HG03280 (cell line): ENCODE measurements at regions not wholly inside any gene's neighbourhood (a gene's known extent, or its start where the extent isn't known, plus 50 kb on each side); places are given as distances from the start of the nearest gene placed in this dataset.
"Not testable (repeated sequence)": the region's sequence is repeated elsewhere in the genome, so short reads cannot be mapped to it uniquely, and the experiment has no call there.

Experiments
- ATAC-seq: cut with Tn5 transposase; IDR thresholded peaks from one replicate; pipeline ENCODE4 v1.9.1; 2021; ENCODE audit warnings: mild to moderate bottlenecking, moderate library complexity; ENCODE audit not compliant: unreplicated experiment

GRCh38 chr2:89795530-89795929 is 1104.1 kb downstream of the RPIA start:
- not testable (repeated sequence) for ATAC-seq

- ATAC-seq = no peak
Measured at GRCh38 chr2:89797320-89798038, 1106.0 kb downstream of the RPIA start.

- not testable (repeated sequence) for ATAC-seq
Measured at GRCh38 chr2:89801207-89801606, 1109.7 kb downstream of the RPIA start.

GRCh38 chr2:89806363-89806762 is 1114.9 kb downstream of the RPIA start:
- ATAC-seq = not testable (repeated sequence)

- ATAC-seq = no peak
Measured at GRCh38 chr2:89811295-89811694, 1119.8 kb downstream of the RPIA start.

- ATAC-seq = not testable (repeated sequence)
Measured at GRCh38 chr2:89811910-89812309, 1120.4 kb downstream of the RPIA start.

GRCh38 chr2:89814359-89814758 is 1122.9 kb downstream of the RPIA start:
- ATAC-seq = not testable (repeated sequence)

- no peak for ATAC-seq
Measured at GRCh38 chr2:89818873-89819272, 1127.4 kb downstream of the RPIA start.

- ATAC-seq = no peak
Measured at GRCh38 chr2:89819809-89820208, 1128.3 kb downstream of the RPIA start.

- ATAC-seq = no peak
Measured at GRCh38 chr2:89820248-89820647, 1128.8 kb downstream of the RPIA start.

GRCh38 chr2:89821455-89821945 is 1130.0 kb downstream of the RPIA start:
- no peak for ATAC-seq

- not testable (repeated sequence) for ATAC-seq
Measured at GRCh38 chr2:89822342-89822741, 1130.9 kb downstream of the RPIA start.

- ATAC-seq = no peak
Measured at GRCh38 chr2:89823556-89823955, 1132.1 kb downstream of the RPIA start.

- no peak for ATAC-seq
Measured at GRCh38 chr2:89825034-89825433, 1133.6 kb downstream of the RPIA start.

GRCh38 chr2:89826741-89827140 is 1135.3 kb downstream of the RPIA start:
- ATAC-seq = not testable (repeated sequence)

- not testable (repeated sequence) for ATAC-seq
Measured at GRCh38 chr2:89827829-89828228, 1136.4 kb downstream of the RPIA start.

GRCh38 chr2:89828416-89828815 is 1136.9 kb downstream of the RPIA start:
- ATAC-seq = not testable (repeated sequence)

GRCh38 chr2:89828961-89829631 is 1137.6 kb downstream of the RPIA start:
- ATAC-seq = peak; percentile 30

- ATAC-seq = no peak
Measured at GRCh38 chr2:89829828-89830227, 1138.4 kb downstream of the RPIA start.

GRCh38 chr2:89830341-89831218 is 1139.1 kb downstream of the RPIA start:
- ATAC-seq = peak; percentile 38
